Suprapubic skin (tissue), 2 donors: ENCODE measurements at regions not wholly inside any gene's neighbourhood (a gene's known extent, or its start where the extent isn't known, plus 50 kb on each side); places are given as distances from the start of the nearest gene placed in this dataset.

Experiments used
- EP300 ChIP-seq: sonication (generic); formaldehyde crosslinking; IDR thresholded peaks from one replicate; pipeline ENCODE4 v1.6.1; 2017; ENCODE audit warnings: antibody characterized with exemption
- POLR2A ChIP-seq, 2 donors: fragments of 450-650 bp; IDR thresholded peaks; one replicate each; pipeline ENCODE4 v1.6.1; 2017; ENCODE audit warnings: antibody characterized with exemption in 2 of 2, mild to moderate bottlenecking in 2 of 2, moderate library complexity in 2 of 2

DNA sequence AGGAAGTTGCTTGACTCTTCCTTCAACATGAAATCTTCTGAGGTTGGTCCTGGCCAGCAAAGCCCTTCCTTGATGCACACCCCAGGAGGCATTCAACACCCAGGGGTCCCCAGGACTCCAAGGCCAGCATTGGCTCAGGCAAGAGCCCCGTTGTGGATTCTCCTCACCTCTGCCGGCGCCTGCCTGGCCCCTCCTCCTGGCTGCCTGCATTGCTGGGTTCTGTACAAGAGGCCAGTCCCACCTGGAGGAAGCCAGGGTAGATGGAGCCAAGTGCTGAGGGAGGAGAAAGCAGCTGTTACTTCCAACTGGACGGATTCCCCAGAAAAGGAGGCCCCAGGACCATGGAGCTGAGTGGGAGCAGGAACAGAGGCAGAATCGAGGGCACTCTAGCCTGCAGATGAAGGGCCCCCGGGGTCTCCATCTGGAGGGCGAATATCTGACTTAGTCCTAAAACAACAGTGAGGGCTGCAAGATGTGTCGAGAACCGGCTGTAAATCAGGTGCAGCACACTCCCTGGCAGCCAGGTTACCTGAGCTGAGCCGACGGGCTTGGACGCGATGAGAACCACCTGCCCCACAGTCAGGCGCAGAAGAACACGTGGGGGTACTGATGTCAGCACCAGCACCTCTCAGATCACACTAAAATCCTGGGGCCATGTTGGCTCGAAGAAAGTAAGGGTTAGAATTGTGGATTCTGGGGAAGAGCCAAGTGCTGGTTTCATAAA lies 399.6 kb upstream of the SALL3 start:
- TF ChIP-seq POLR2A (IDR thresholded peaks at IDR 0.05) (no peak), EP300 (no peak)
